ENCODE measurements at regions not wholly inside any gene's neighbourhood (a gene's known extent, or its start where the extent isn't known, plus 50 kb on each side); places are given as distances from the start of the nearest gene placed in this dataset.
A peak's percentile ranks its signal among the peaks of the same experiment; 100 is the strongest.

DNA sequence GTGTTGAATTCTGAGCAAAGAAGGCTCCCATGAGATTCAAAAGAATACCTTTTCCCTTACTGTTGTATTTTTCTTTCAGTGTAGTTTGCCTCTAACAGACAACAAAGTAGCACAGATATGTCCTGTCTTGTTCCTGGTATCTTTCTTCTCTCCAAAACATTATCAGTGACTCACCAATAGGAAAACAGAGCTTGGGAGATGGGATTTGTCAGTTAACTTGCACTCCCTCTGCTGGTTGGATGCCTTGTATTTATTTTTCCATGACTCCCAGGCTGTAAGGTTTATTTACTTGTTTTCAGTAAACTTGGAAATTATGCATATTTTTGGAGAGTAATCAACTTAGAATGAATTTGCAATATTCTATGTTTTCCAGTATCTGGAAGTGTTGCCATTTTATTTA is 129.7 kb downstream of the SAMD9 start:
- no peaks in the 10 kb centered on the region for H3K27me3 ChIP-seq (ENCODE audit: low read depth)
- no peak overlapping the region for H3K27ac ChIP-seq (replicated peaks)
- H3K4me3 ChIP-seq = no peak overlapping the region
- H3K4me1 ChIP-seq = no peaks in the 10 kb centered on the region
- intact Hi-C loops (cut with micrococcal nuclease) = no loop called here
- H3K36me3 ChIP-seq = no peaks in the 10 kb centered on the region
- no peaks in the 10 kb centered on the region for H3K9me3 ChIP-seq (replicated peaks)
- no peak for DNase-seq
- TF ChIP-seq, protein P1, sequence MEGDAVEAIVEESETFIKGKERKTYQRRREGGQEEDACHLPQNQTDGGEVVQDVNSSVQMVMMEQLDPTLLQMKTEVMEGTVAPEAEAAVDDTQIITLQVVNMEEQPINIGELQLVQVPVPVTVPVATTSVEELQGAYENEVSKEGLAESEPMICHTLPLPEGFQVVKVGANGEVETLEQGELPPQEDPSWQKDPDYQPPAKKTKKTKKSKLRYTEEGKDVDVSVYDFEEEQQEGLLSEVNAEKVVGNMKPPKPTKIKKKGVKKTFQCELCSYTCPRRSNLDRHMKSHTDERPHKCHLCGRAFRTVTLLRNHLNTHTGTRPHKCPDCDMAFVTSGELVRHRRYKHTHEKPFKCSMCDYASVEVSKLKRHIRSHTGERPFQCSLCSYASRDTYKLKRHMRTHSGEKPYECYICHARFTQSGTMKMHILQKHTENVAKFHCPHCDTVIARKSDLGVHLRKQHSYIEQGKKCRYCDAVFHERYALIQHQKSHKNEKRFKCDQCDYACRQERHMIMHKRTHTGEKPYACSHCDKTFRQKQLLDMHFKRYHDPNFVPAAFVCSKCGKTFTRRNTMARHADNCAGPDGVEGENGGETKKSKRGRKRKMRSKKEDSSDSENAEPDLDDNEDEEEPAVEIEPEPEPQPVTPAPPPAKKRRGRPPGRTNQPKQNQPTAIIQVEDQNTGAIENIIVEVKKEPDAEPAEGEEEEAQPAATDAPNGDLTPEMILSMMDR (IDR thresholded peaks at IDR 0.05; ENCODE audit: borderline replicate concordance) = peak; percentile 54

DNA sequence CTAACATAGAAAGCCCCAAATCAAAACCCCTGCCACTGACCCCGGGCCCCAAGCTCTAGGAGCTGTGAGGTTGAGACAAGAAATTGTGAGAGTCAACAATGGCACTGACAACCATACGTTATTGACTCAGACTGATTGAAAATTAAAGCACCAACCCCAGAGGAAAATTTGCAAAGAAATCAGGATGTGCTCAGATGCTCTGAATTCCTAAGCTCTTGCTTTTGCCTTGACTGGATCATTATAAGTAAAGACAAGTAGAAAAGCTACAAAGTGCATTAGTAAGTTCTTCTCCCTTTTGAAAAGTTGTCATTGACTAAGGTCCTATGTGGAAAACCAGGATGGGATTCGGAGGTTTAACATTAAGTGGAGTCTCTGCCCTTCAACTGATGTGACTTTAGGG is 130.2 kb downstream of the SAMD9 start:
- Histone ChIP-seq H3K27ac (replicated peaks) (no peak overlapping the region), H3K36me3 (no peaks in the 10 kb centered on the region), H3K27me3 (ENCODE audit: low read depth) (no peaks in the 10 kb centered on the region), H3K4me1 (no peaks in the 10 kb centered on the region), H3K9me3 (replicated peaks) (no peaks in the 10 kb centered on the region), H3K4me3 (no peak overlapping the region)
- intact Hi-C loops (cut with micrococcal nuclease) = no loop called here
- TF ChIP-seq, protein P1 (IDR thresholded peaks at IDR 0.05; ENCODE audit: borderline replicate concordance) = no peak
- DNase-seq = no peak

DNA sequence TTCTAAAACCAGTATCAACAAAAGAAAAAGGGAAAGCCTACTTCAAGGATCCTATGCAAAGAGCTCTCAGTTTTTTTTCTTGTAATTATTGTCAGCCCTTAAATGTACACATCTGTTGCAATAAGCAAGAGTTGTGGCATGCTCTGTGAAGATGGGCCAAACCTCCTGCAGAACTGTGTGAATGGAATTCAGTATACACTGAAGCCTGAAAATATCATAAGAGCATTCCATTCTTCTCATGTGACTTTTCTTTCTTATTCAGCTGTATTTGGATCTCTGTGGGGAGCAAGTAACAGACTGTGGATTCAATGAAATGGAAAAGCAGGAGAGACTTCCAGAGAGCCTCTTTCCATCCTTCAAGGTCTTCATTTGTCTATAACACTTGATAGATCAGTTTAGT is 130.7 kb downstream of the SAMD9 start:
- H3K27me3 ChIP-seq (ENCODE audit: low read depth) = no peaks in the 10 kb centered on the region
- no peak overlapping the region for H3K27ac ChIP-seq (replicated peaks)
- TF ChIP-seq, protein P1 (IDR thresholded peaks at IDR 0.05; ENCODE audit: borderline replicate concordance) = no peak
- DNase-seq = no peak
- intact Hi-C loops (cut with micrococcal nuclease) = no loop called here
- no peaks in the 10 kb centered on the region for H3K36me3 ChIP-seq
- no peaks in the 10 kb centered on the region for H3K4me1 ChIP-seq
- H3K4me3 ChIP-seq = no peak overlapping the region
- H3K9me3 ChIP-seq (replicated peaks) = no peaks in the 10 kb centered on the region

DNA sequence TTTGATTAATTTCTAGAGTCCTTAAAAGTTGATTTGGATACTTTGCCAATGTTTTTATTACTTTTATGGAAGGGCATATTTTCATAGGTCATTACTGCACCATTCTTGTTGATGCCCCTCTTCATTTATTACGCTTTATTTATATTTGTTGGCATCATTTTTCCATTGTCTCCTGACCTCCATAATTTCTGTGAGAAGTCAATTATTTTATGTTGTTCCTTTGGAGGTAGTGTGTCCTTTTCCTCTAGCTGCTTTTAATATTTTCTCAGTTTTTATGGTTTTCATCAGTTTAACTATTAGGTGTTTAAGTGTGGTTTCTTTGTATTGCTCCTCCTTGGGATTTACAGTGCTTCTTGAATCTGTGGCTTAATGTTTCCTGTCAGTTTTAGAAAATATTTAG is 134.9 kb downstream of the SAMD9 start:
- Histone ChIP-seq H3K4me3 (no peak overlapping the region), H3K36me3 (no peaks in the 10 kb centered on the region), H3K9me3 (replicated peaks) (peaks cover 34% of the 10 kb centered on the region), H3K4me1 (no peaks in the 10 kb centered on the region), H3K27me3 (ENCODE audit: low read depth) (no peaks in the 10 kb centered on the region), H3K27ac (replicated peaks) (no peak overlapping the region)
- no peak for DNase-seq
- TF ChIP-seq, protein P1 (IDR thresholded peaks at IDR 0.05; ENCODE audit: borderline replicate concordance) = no peak
- intact Hi-C loops (cut with micrococcal nuclease) = no loop called here

DNA sequence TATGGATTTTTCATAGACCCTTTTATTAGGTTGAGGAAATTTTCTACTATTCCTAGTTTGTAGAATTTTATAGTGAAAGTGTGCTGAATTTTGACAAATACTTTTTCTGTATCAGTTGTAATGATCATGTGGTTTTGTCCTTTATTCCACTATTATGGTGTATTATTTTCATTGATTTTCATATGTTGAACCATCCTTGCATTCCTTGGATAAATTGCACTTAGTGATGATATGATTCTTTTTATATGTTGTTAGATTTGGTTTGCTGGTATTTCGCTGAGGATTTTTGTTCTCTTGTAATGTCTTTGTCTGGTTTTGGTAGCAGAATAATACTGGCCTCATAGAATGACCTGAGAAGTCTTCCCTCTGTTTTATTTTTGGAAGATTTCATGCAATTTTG is 140.6 kb upstream of the CDK6 start:
- Histone ChIP-seq H3K9me3 (replicated peaks) (peaks cover 59% of the 10 kb centered on the region), H3K36me3 (no peaks in the 10 kb centered on the region), H3K27me3 (ENCODE audit: low read depth) (no peaks in the 10 kb centered on the region), H3K27ac (replicated peaks) (no peak overlapping the region), H3K4me1 (no peaks in the 10 kb centered on the region), H3K4me3 (no peak overlapping the region)
- TF ChIP-seq, protein P1 (IDR thresholded peaks at IDR 0.05; ENCODE audit: borderline replicate concordance) = no peak
- no peak for DNase-seq
- intact Hi-C loops (cut with micrococcal nuclease) = no loop called here

DNA sequence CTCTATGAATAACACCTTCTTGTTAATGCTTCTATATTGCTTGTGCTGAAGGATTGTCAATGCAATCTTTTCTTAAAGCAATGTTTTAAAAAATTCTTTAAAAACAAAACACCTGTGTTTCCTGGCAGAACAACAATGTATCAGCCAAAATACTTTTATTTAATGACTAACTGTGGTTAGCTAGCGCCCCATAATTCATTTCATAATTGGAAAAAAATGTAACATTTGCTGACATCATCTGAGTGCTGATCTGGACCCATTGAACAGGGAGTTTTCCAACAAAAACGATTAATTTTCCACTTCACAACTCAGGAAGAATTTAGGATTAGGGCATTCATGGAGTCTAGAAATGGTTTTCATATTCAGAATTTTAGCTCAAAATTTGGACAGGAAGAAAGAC is 137.6 kb upstream of the CDK6 start:
- Histone ChIP-seq H3K9me3 (replicated peaks) (peaks cover 35% of the 10 kb centered on the region), H3K27me3 (ENCODE audit: low read depth) (no peaks in the 10 kb centered on the region), H3K4me1 (no peaks in the 10 kb centered on the region), H3K36me3 (no peaks in the 10 kb centered on the region), H3K4me3 (no peak overlapping the region), H3K27ac (replicated peaks) (no peak overlapping the region)
- TF ChIP-seq, protein P1 (IDR thresholded peaks at IDR 0.05; ENCODE audit: borderline replicate concordance) = no peak
- intact Hi-C loops (cut with micrococcal nuclease) = no loop called here
- no peak for DNase-seq

Data from left ventricle myocardium inferior (tissue), 1 donor.